Panc1 (cell line): ENCODE measurements at regions not wholly inside any gene's neighbourhood (a gene's known extent, or its start where the extent isn't known, plus 50 kb on each side); places are given as distances from the start of the nearest gene placed in this dataset.

Experiments used
- ATAC-seq: fragments of 200-7000 bp; cut with Tn5 transposase; 2 replicates; pipeline ENCODE4 v1.9.1; 2020; ENCODE audit warnings: mild to moderate bottlenecking, moderate library complexity
- BruUV-seq: library from RNA; stranded (reverse); fragments of 400-500 nt; replicated peaks from 2 replicates; lab custom pipeline; 2021; lab: Mats Ljungman, UMichigan
- CTCF ChIA-PET: fragments of 300-600 bp; sonication (Branson Sonifier 250); formaldehyde crosslinking; loops from one replicate; lab custom pipeline; 2022; ENCODE audit warnings: antibody characterized with exemption; lab: Charles Lee
- POLR2A ChIA-PET: fragments of 300-600 bp; sonication (Branson Sonifier 250); formaldehyde crosslinking; loops from one replicate; lab custom pipeline; 2022; ENCODE audit warnings: antibody characterized with exemption; lab: Charles Lee
- DNase-seq: peaks from one replicate; pipeline ENCODE4 v3.0.0-alpha.2; 2010; ENCODE audit warnings: low read depth, low spot score
- H3K27ac ChIP-seq: 2 replicates; pipeline ENCODE4 v1.5.1; 2011; ENCODE audit warnings: mild to moderate bottlenecking, low read length, inconsistent platforms
- H3K27me3 ChIP-seq: fragments of 200-500 bp; sonication (Bioruptor generic); 2 replicates; pipeline ENCODE4 v1.6.0; 2014; ENCODE audit warnings: low read length, inconsistent platforms; ENCODE audit not compliant: control insufficient read depth, insufficient read depth
- H3K36me3 ChIP-seq: fragments of 200-500 bp; sonication (Bioruptor generic); 2 replicates; pipeline ENCODE4 v1.5.1; 2014; ENCODE audit warnings: inconsistent platforms, mild to moderate bottlenecking, low read length, moderate library complexity; ENCODE audit not compliant: control insufficient read depth, insufficient read depth
- H3K4me1 ChIP-seq: 2 replicates; pipeline ENCODE4 v1.5.1; 2011; ENCODE audit warnings: inconsistent platforms, mild to moderate bottlenecking, low read length, moderate library complexity; ENCODE audit not compliant: control insufficient read depth, insufficient read depth
- H3K4me3 ChIP-seq, 2 experiments: 2 replicates each; pipeline ENCODE4 v1.5.1; 2011 to 2012; ENCODE audit warnings: low read depth in 2 of 2, low read length in 2 of 2, mild to moderate bottlenecking in 2 of 2, inconsistent platforms in 1 of 2, moderate library complexity in 1 of 2
- H3K9me3 ChIP-seq: fragments of 200-500 bp; sonication (Bioruptor generic); 2 replicates; pipeline ENCODE4 v1.5.1; 2014; ENCODE audit warnings: low read depth, mild to moderate bottlenecking, inconsistent platforms, low read length, moderate library complexity; ENCODE audit not compliant: control insufficient read depth, insufficient read depth
- CTCF ChIP-seq: fragments of 450-650 bp; IDR thresholded peaks from 2 replicates; pipeline ENCODE4 v1.5.1; 2017; ENCODE audit warnings: mild to moderate bottlenecking
- POLR2AphosphoS5 ChIP-seq: IDR thresholded peaks from 2 replicates; pipeline ENCODE4 v1.6.1; 2012; ENCODE audit warnings: mild to moderate bottlenecking, low read depth, low read length, moderate library complexity
- SIN3A ChIP-seq: IDR thresholded peaks from 2 replicates; pipeline ENCODE4 v1.6.1; 2012; ENCODE audit warnings: low read depth, mild to moderate bottlenecking, low read length, moderate library complexity, borderline replicate concordance; ENCODE audit not compliant: insufficient read depth
- TCF7L2 ChIP-seq: IDR thresholded peaks from 2 replicates; pipeline ENCODE4 v1.6.1; 2011; ENCODE audit warnings: mild to moderate bottlenecking, low read depth, low read length, inconsistent platforms
- in situ Hi-C: cut with HindIII; loops from 2 replicates; pipeline ENCODE4 v1.10.0; 2016; ENCODE audit warnings: low sequenced_read_pairs, low pct_unique_long_range_greater_than_20kb
- intact Hi-C: fragments of 100-400 bp; cut with micrococcal nuclease; formaldehyde crosslinking; loops from one replicate; pipeline ENCODE4 v1.10.0; 2022; ENCODE audit not compliant: unreplicated experiment
- TF ChIP-seq, protein P1 (sequence below), 2 experiments: IDR thresholded peaks; 2 replicates each; pipeline ENCODE4 v1.6.1; 2011 to 2012; ENCODE audit warnings: low read depth in 2 of 2, control low read depth in 1 of 2, low read length in 1 of 2, mild to moderate bottlenecking in 1 of 2, moderate library complexity in 1 of 2; ENCODE audit not compliant: insufficient read depth in 1 of 2

- no peaks in the 10 kb centered on the region for H3K4me1 ChIP-seq
- intact Hi-C loops (no loop called here), in situ Hi-C loops (no loop called here)
- H3K27ac ChIP-seq: no peak overlapping the region
- no peak overlapping the region for H3K4me3 ChIP-seq
- DNase-seq: no peak
- H3K36me3 ChIP-seq: no peaks in the 10 kb centered on the region
- no peaks in the 10 kb centered on the region for H3K27me3 ChIP-seq
- no TSS peak for BruUV-seq
- ChIA-PET CTCF (no interaction called here), POLR2A (no interaction called here)
- no peaks in the 10 kb centered on the region for H3K9me3 ChIP-seq
- TF ChIP-seq, protein P1, sequence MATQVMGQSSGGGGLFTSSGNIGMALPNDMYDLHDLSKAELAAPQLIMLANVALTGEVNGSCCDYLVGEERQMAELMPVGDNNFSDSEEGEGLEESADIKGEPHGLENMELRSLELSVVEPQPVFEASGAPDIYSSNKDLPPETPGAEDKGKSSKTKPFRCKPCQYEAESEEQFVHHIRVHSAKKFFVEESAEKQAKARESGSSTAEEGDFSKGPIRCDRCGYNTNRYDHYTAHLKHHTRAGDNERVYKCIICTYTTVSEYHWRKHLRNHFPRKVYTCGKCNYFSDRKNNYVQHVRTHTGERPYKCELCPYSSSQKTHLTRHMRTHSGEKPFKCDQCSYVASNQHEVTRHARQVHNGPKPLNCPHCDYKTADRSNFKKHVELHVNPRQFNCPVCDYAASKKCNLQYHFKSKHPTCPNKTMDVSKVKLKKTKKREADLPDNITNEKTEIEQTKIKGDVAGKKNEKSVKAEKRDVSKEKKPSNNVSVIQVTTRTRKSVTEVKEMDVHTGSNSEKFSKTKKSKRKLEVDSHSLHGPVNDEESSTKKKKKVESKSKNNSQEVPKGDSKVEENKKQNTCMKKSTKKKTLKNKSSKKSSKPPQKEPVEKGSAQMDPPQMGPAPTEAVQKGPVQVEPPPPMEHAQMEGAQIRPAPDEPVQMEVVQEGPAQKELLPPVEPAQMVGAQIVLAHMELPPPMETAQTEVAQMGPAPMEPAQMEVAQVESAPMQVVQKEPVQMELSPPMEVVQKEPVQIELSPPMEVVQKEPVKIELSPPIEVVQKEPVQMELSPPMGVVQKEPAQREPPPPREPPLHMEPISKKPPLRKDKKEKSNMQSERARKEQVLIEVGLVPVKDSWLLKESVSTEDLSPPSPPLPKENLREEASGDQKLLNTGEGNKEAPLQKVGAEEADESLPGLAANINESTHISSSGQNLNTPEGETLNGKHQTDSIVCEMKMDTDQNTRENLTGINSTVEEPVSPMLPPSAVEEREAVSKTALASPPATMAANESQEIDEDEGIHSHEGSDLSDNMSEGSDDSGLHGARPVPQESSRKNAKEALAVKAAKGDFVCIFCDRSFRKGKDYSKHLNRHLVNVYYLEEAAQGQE (IDR thresholded peaks at IDR 0.05; ENCODE audit: insufficient read depth in 1 of 2, low read depth in 2 of 2, low read length in 1 of 2): no peak
- TF ChIP-seq TCF7L2: no peak
- TF ChIP-seq SIN3A: no peak
- no peak for TF ChIP-seq POLR2AphosphoS5
- TF ChIP-seq CTCF: no peak; the same call in 1 of the 2 replicates
- no peak for ATAC-seq
These were observed 895.8 kb downstream of the RPS29 start for GRCh38 chr14:48690349-48690748.

- no peaks in the 10 kb centered on the region for H3K4me1 ChIP-seq
- intact Hi-C loops: no loop called here
These were observed 899.5 kb downstream of the RPS29 start for GRCh38 chr14:48686650-48687049.

More at GRCh38 chr14:48686650-48687049, 899.5 kb downstream of the RPS29 start:
- H3K9me3 ChIP-seq: no peaks in the 10 kb centered on the region
- TF ChIP-seq CTCF: no peak
- no peak for TF ChIP-seq TCF7L2
- no peak for TF ChIP-seq SIN3A
- TF ChIP-seq, protein P1 (IDR thresholded peaks at IDR 0.05; ENCODE audit: insufficient read depth in 1 of 2, low read depth in 2 of 2, low read length in 1 of 2): no peak
- no peak for TF ChIP-seq POLR2AphosphoS5
- ATAC-seq: no peak
- ChIA-PET POLR2A (no interaction called here), CTCF (no interaction called here)
- no TSS peak for BruUV-seq
- H3K4me3 ChIP-seq: no peak overlapping the region
- H3K36me3 ChIP-seq: no peaks in the 10 kb centered on the region; the same call in 1 of the 2 replicates
- DNase-seq: no peak
- H3K27me3 ChIP-seq: no peaks in the 10 kb centered on the region
- in situ Hi-C loops: no loop called here
- H3K27ac ChIP-seq: no peak overlapping the region
